ENCODE measurements at regions not wholly inside any gene's neighbourhood (a gene's known extent, or its start where the extent isn't known, plus 50 kb on each side); places are given as distances from the start of the nearest gene placed in this dataset.
"Not testable (repeated sequence)": the region's sequence is repeated elsewhere in the genome, so short reads cannot be mapped to it uniquely, and the experiment has no call there.

GRCh38 chr18:42336139-42336538 is 381.1 kb downstream of the PIK3C3 start:
- no peaks in the 10 kb centered on the region for H3K36me3 Mint-ChIP-seq (ENCODE audit: low read depth)
- ChIA-PET POLR2A (no interaction called here), CTCF (no interaction called here)
- no peak overlapping the region for H3K27ac Mint-ChIP-seq
- no peaks in the 10 kb centered on the region for H3K27me3 Mint-ChIP-seq
- DNase-seq: no peak
- no peaks in the 10 kb centered on the region for H3K4me1 Mint-ChIP-seq
- H3K4me3 Mint-ChIP-seq: no peak overlapping the region
- H3K9me3 Mint-ChIP-seq: no peaks in the 10 kb centered on the region

GRCh38 chr18:42337337-42337736 is 382.3 kb downstream of the PIK3C3 start:
- H3K27ac Mint-ChIP-seq; H3K36me3 Mint-ChIP-seq (ENCODE audit: low read depth); DNase-seq; H3K27me3 Mint-ChIP-seq; POLR2A ChIA-PET; H3K9me3 Mint-ChIP-seq; H3K4me3 Mint-ChIP-seq; CTCF ChIA-PET; H3K4me1 Mint-ChIP-seq: not testable (repeated sequence)

GRCh38 chr18:42338683-42339082 is 383.6 kb downstream of the PIK3C3 start:
- DNase-seq: no peak
- no peaks in the 10 kb centered on the region for H3K36me3 Mint-ChIP-seq (ENCODE audit: low read depth)
- H3K27me3 Mint-ChIP-seq: no peaks in the 10 kb centered on the region
- no peaks in the 10 kb centered on the region for H3K9me3 Mint-ChIP-seq
- ChIA-PET POLR2A (no interaction called here), CTCF (no interaction called here)
- H3K4me1 Mint-ChIP-seq: no peaks in the 10 kb centered on the region
- H3K27ac Mint-ChIP-seq: no peak overlapping the region
- H3K4me3 Mint-ChIP-seq: no peak overlapping the region

GRCh38 chr18:42339372-42339771 is 384.3 kb downstream of the PIK3C3 start:
- Mint-ChIP-seq H3K27ac (no peak overlapping the region), H3K4me1 (no peaks in the 10 kb centered on the region), H3K9me3 (no peaks in the 10 kb centered on the region), H3K36me3 (ENCODE audit: low read depth) (no peaks in the 10 kb centered on the region), H3K4me3 (no peak overlapping the region), H3K27me3 (no peaks in the 10 kb centered on the region)
- DNase-seq: no peak
- CTCF ChIA-PET: no interaction called here
- POLR2A ChIA-PET: no interaction called here

- no peaks in the 10 kb centered on the region for H3K9me3 Mint-ChIP-seq
- ChIA-PET POLR2A (no interaction called here), CTCF (no interaction called here)
- no peaks in the 10 kb centered on the region for H3K36me3 Mint-ChIP-seq (ENCODE audit: low read depth)
- no peaks in the 10 kb centered on the region for H3K4me1 Mint-ChIP-seq
- no peak for DNase-seq
- H3K27ac Mint-ChIP-seq: no peak overlapping the region
- H3K27me3 Mint-ChIP-seq: no peaks in the 10 kb centered on the region
- H3K4me3 Mint-ChIP-seq: no peak overlapping the region
Measured at GRCh38 chr18:42340423-42341009, 385.5 kb downstream of the PIK3C3 start.

GRCh38 chr18:42341423-42341822 is 386.4 kb downstream of the PIK3C3 start:
- ChIA-PET CTCF (no interaction called here), POLR2A (no interaction called here)
- no peaks in the 10 kb centered on the region for H3K36me3 Mint-ChIP-seq (ENCODE audit: low read depth)
- H3K4me1 Mint-ChIP-seq: no peaks in the 10 kb centered on the region
- no peaks in the 10 kb centered on the region for H3K27me3 Mint-ChIP-seq
- no peaks in the 10 kb centered on the region for H3K9me3 Mint-ChIP-seq
- H3K27ac Mint-ChIP-seq: no peak overlapping the region
- H3K4me3 Mint-ChIP-seq: no peak overlapping the region
- no peak for DNase-seq

GRCh38 chr18:42348722-42349121 is 393.7 kb downstream of the PIK3C3 start:
- Mint-ChIP-seq H3K36me3 (ENCODE audit: low read depth) (no peaks in the 10 kb centered on the region), H3K4me1 (no peaks in the 10 kb centered on the region), H3K27ac (no peak overlapping the region), H3K9me3 (no peaks in the 10 kb centered on the region), H3K27me3 (no peaks in the 10 kb centered on the region), H3K4me3 (no peak overlapping the region)
- POLR2A ChIA-PET: no interaction called here
- DNase-seq: no peak
- CTCF ChIA-PET: no interaction called here

- Mint-ChIP-seq H3K9me3 (no peaks in the 10 kb centered on the region), H3K4me1 (no peaks in the 10 kb centered on the region), H3K36me3 (ENCODE audit: low read depth) (no peaks in the 10 kb centered on the region), H3K27me3 (no peaks in the 10 kb centered on the region), H3K4me3 (no peak overlapping the region), H3K27ac (no peak overlapping the region)
- ChIA-PET CTCF (no interaction called here), POLR2A (no interaction called here)
- no peak for DNase-seq
Measured at GRCh38 chr18:42351455-42351854, 396.4 kb downstream of the PIK3C3 start.

GRCh38 chr18:42360716-42361115 is 405.7 kb downstream of the PIK3C3 start:
- ChIA-PET CTCF (no interaction called here), POLR2A (no interaction called here)
- no peaks in the 10 kb centered on the region for H3K36me3 Mint-ChIP-seq (ENCODE audit: low read depth)
- no peak overlapping the region for H3K4me3 Mint-ChIP-seq
- H3K9me3 Mint-ChIP-seq: no peaks in the 10 kb centered on the region
- no peaks in the 10 kb centered on the region for H3K4me1 Mint-ChIP-seq
- no peak for DNase-seq
- H3K27me3 Mint-ChIP-seq: no peaks in the 10 kb centered on the region
- H3K27ac Mint-ChIP-seq: no peak overlapping the region

- no peak overlapping the region for H3K27ac Mint-ChIP-seq
- H3K9me3 Mint-ChIP-seq: no peaks in the 10 kb centered on the region
- H3K4me1 Mint-ChIP-seq: no peaks in the 10 kb centered on the region
- ChIA-PET CTCF (no interaction called here), POLR2A (no interaction called here)
- H3K36me3 Mint-ChIP-seq (ENCODE audit: low read depth): no peaks in the 10 kb centered on the region
- no peak for DNase-seq
- H3K27me3 Mint-ChIP-seq: no peaks in the 10 kb centered on the region
- no peak overlapping the region for H3K4me3 Mint-ChIP-seq
Measured at GRCh38 chr18:42363446-42364441, 408.7 kb downstream of the PIK3C3 start.

GRCh38 chr18:42364766-42365165 is 409.7 kb downstream of the PIK3C3 start:
- Mint-ChIP-seq H3K27me3 (no peaks in the 10 kb centered on the region), H3K4me3 (no peak overlapping the region), H3K36me3 (ENCODE audit: low read depth) (no peaks in the 10 kb centered on the region), H3K27ac (no peak overlapping the region), H3K9me3 (no peaks in the 10 kb centered on the region), H3K4me1 (no peaks in the 10 kb centered on the region)
- no peak for DNase-seq
- ChIA-PET POLR2A (no interaction called here), CTCF (no interaction called here)

- no peak for DNase-seq
- Mint-ChIP-seq H3K4me3 (no peak overlapping the region), H3K27ac (no peak overlapping the region), H3K9me3 (no peaks in the 10 kb centered on the region), H3K27me3 (no peaks in the 10 kb centered on the region), H3K36me3 (ENCODE audit: low read depth) (no peaks in the 10 kb centered on the region), H3K4me1 (no peaks in the 10 kb centered on the region)
- ChIA-PET POLR2A (no interaction called here), CTCF (no interaction called here)
Measured at GRCh38 chr18:42365591-42365990, 410.6 kb downstream of the PIK3C3 start.

- Mint-ChIP-seq H3K36me3 (ENCODE audit: low read depth) (no peaks in the 10 kb centered on the region), H3K27me3 (no peaks in the 10 kb centered on the region), H3K4me3 (no peak overlapping the region), H3K4me1 (no peaks in the 10 kb centered on the region), H3K9me3 (no peaks in the 10 kb centered on the region), H3K27ac (no peak overlapping the region)
- no peak for DNase-seq
- POLR2A ChIA-PET: no interaction called here
- CTCF ChIA-PET: no interaction called here
Measured at GRCh38 chr18:42373584-42373983, 418.6 kb downstream of the PIK3C3 start.

- no peak overlapping the region for H3K27ac Mint-ChIP-seq
- H3K4me3 Mint-ChIP-seq: no peak overlapping the region
- CTCF ChIA-PET: no interaction called here
- DNase-seq: no peak
- POLR2A ChIA-PET: no interaction called here
- H3K9me3 Mint-ChIP-seq: no peaks in the 10 kb centered on the region
- H3K4me1 Mint-ChIP-seq: no peaks in the 10 kb centered on the region
- no peaks in the 10 kb centered on the region for H3K27me3 Mint-ChIP-seq
- H3K36me3 Mint-ChIP-seq (ENCODE audit: low read depth): no peaks in the 10 kb centered on the region
Measured at GRCh38 chr18:42374961-42375360, 419.9 kb downstream of the PIK3C3 start.
